Astrocyte of the cerebellum (primary cell): ENCODE measurements at regions not wholly inside any gene's neighbourhood (a gene's known extent, or its start where the extent isn't known, plus 50 kb on each side); places are given as distances from the start of the nearest gene placed in this dataset.
A peak's percentile ranks its signal among the peaks of the same experiment; 100 is the strongest.

Experiments used
- DNase-seq: peaks from one replicate; pipeline ENCODE4 v3.0.0-alpha.2; 2011; ENCODE audit warnings: low read depth
- H3K4me3 ChIP-seq: 2 replicates; pipeline ENCODE4 v1.5.1; 2011; ENCODE audit warnings: mild to moderate bottlenecking, low read depth, low read length, moderate library complexity
- CTCF ChIP-seq: IDR thresholded peaks from 2 replicates; pipeline ENCODE4 v1.5.1; 2012; ENCODE audit warnings: low read length, low read depth, moderate library complexity, mild to moderate bottlenecking; ENCODE audit errors: missing control alignments
- in situ Hi-C: cut with HindIII; loops from 2 replicates; pipeline ENCODE4 v1.10.0; 2017; ENCODE audit warnings: low sequenced_read_pairs

GRCh38 chr9:96027251-96028131 lies 152.0 kb downstream of the ERCC6L2 start:
- TF ChIP-seq CTCF: no peak
- no peak for DNase-seq
- peak overlapping the region; percentile 9 for H3K4me3 ChIP-seq
- in situ Hi-C loops: no loop called here

GRCh38 chr9:96026655-96027213 lies 151.2 kb downstream of the ERCC6L2 start:
- in situ Hi-C loops: no loop called here
- DNase-seq: no peak
- no peak overlapping the region for H3K4me3 ChIP-seq
- no peak for TF ChIP-seq CTCF

GRCh38 chr9:96025995-96026602 lies 150.6 kb downstream of the ERCC6L2 start:
- TF ChIP-seq CTCF: peak; percentile 13

GRCh38 chr9:96023486-96023885 lies 148.0 kb downstream of the ERCC6L2 start:
- TF ChIP-seq CTCF: no peak
- H3K4me3 ChIP-seq: no peak overlapping the region
- no peak for DNase-seq
- in situ Hi-C loops: no loop called here

More at GRCh38 chr9:96025995-96026602, 150.6 kb downstream of the ERCC6L2 start:
- DNase-seq: no peak
- H3K4me3 ChIP-seq: no peak overlapping the region
- in situ Hi-C loops: no loop called here

GRCh38 chr9:96022445-96023051 lies 147.1 kb downstream of the ERCC6L2 start:
- H3K4me3 ChIP-seq: no peak overlapping the region
- DNase-seq: no peak
- in situ Hi-C loops: no loop called here
- TF ChIP-seq CTCF: no peak
